ENCODE measurements at regions not wholly inside any gene's neighbourhood (a gene's known extent, or its start where the extent isn't known, plus 50 kb on each side); places are given as distances from the start of the nearest gene placed in this dataset.

DNA sequence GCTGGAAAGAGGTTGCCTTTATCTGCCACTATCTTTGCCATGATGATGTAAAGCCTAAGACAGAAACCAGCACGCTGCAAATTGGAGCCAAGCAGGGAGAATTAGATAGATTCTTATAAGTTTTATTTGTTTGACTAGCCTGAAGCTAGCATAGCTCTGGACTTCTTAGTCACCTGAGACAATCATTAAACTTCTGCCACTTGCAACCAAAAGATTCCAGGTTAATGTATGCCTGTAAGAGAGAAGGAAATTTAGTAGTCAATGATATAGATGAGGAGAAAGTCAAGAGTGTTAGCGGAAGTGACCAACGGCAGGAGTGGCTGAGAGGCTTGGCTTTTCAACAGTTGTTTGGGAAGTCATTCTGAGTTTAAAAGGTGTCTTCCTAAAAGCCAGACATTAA lies 1106.6 kb downstream of the VRK1 start:
- BruUV-seq (replicated peaks): no TSS peak
- DNase-seq (ENCODE audit: low read depth, low spot score): no peak
- dilution Hi-C loops (cut with MboI; ENCODE audit: extremely low pct_ligation_motif_present, low sequenced_read_pairs) (no loop called here), intact Hi-C loops (cut with micrococcal nuclease) (no loop called here)
- no peaks in the 10 kb centered on the region for H3K27me3 ChIP-seq (ENCODE audit: control insufficient read depth in 2 of 2, insufficient read depth in 2 of 2, low read length in 2 of 2)
- no peak overlapping the region for H3K4me3 ChIP-seq (replicated peaks in 1 of 3; ENCODE audit: insufficient read depth in 1 of 3, low read depth in 1 of 3, low read length in 3 of 3)
- H3K27ac ChIP-seq (ENCODE audit: insufficient read depth, low read depth, low read length): no peak overlapping the region
- no peak overlapping the region for H3K9ac ChIP-seq (replicated peaks; ENCODE audit: extremely low read depth, insufficient read depth, low read length)
- ChIA-PET POLR2A (no interaction called here), CTCF (no interaction called here)
- H3K79me2 ChIP-seq (ENCODE audit: control insufficient read depth, insufficient read depth, low read length): no peaks in the 10 kb centered on the region
- no peaks in the 10 kb centered on the region for H3K4me1 ChIP-seq (ENCODE audit: control insufficient read depth, extremely low read depth, insufficient read depth, low read length)
- no peaks in the 10 kb centered on the region for H3K36me3 ChIP-seq (ENCODE audit: control insufficient read depth in 2 of 2, extremely low read depth in 1 of 2, insufficient read depth in 2 of 2, low read length in 2 of 2)
- no peak overlapping the region for H3K4me2 ChIP-seq (ENCODE audit: insufficient read depth, low read length)
- no peaks in the 10 kb centered on the region for H4K20me1 ChIP-seq (replicated peaks; ENCODE audit: control insufficient read depth, extremely low read depth, insufficient read depth, low read length)
- no peak for FAIRE-seq
- H3K9me1 ChIP-seq (replicated peaks; ENCODE audit: control insufficient read depth, extremely low read depth, insufficient read depth, low read length): no peaks in the 10 kb centered on the region
- peaks cover 5% of the 10 kb centered on the region for H3K9me3 ChIP-seq (replicated peaks; ENCODE audit: control insufficient read depth, insufficient read depth, low read length)
- TF ChIP-seq MYC (IDR thresholded peaks at IDR 0.05; ENCODE audit: low read depth, low read length) (no peak), POLR2AphosphoS5 (IDR thresholded peaks at IDR 0.05; ENCODE audit: insufficient read depth, low read depth, low read length) (no peak)
- no peak overlapping the region for H2AFZ ChIP-seq (ENCODE audit: low read depth, low read length)

DNA sequence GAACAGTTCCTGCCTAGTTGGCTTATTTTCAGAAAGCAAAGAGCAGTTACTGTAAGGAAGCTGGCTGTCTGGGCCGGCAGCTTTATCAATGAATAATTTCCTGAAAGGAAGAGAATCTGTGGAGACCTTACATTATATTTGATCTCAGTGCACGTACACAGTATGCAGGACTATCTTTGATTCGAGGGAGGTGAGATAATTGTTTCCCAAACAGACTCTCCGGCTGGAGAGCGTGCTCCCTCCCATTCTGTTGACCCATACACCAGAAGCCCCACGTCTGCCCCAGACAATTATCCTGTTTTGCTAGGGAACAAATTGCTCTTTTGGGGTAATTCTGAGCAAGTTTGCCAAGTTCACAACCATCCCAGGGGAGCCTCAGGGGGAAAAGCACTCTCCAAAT lies 1115.0 kb downstream of the VRK1 start:
- no peak overlapping the region for H3K27ac ChIP-seq (ENCODE audit: insufficient read depth, low read depth, low read length)
- no peaks in the 10 kb centered on the region for H3K79me2 ChIP-seq (ENCODE audit: control insufficient read depth, insufficient read depth, low read length)
- ChIA-PET CTCF (no interaction called here), POLR2A (no interaction called here)
- TF ChIP-seq POLR2A (IDR thresholded peaks at IDR 0.05; ENCODE audit: low read depth, low read length): no peak
- H3K36me3 ChIP-seq (ENCODE audit: control insufficient read depth in 2 of 2, extremely low read depth in 1 of 2, insufficient read depth in 2 of 2, low read length in 2 of 2): no peaks in the 10 kb centered on the region
- no peak overlapping the region for H3K9ac ChIP-seq (replicated peaks; ENCODE audit: extremely low read depth, insufficient read depth, low read length)
- intact Hi-C loops (cut with micrococcal nuclease): no loop called here
- no peak overlapping the region for H3K4me2 ChIP-seq (ENCODE audit: insufficient read depth, low read length)
- BruUV-seq (replicated peaks): no TSS peak
- H3K4me3 ChIP-seq (replicated peaks in 1 of 3; ENCODE audit: insufficient read depth in 1 of 3, low read depth in 1 of 3, low read length in 3 of 3): no peak overlapping the region
- no peak overlapping the region for H2AFZ ChIP-seq (ENCODE audit: low read depth, low read length)
- DNase-seq (ENCODE audit: low read depth, low spot score): no peak
- peaks cover 5% of the 10 kb centered on the region for H3K9me3 ChIP-seq (replicated peaks; ENCODE audit: control insufficient read depth, insufficient read depth, low read length)
- dilution Hi-C loops (cut with MboI; ENCODE audit: extremely low pct_ligation_motif_present, low sequenced_read_pairs): no loop called here
- no peaks in the 10 kb centered on the region for H3K4me1 ChIP-seq (ENCODE audit: control insufficient read depth, extremely low read depth, insufficient read depth, low read length)
- H4K20me1 ChIP-seq (replicated peaks; ENCODE audit: control insufficient read depth, extremely low read depth, insufficient read depth, low read length): no peaks in the 10 kb centered on the region
- FAIRE-seq: no peak
- H3K9me1 ChIP-seq (replicated peaks; ENCODE audit: control insufficient read depth, extremely low read depth, insufficient read depth, low read length): no peaks in the 10 kb centered on the region
- H3K27me3 ChIP-seq (ENCODE audit: control insufficient read depth in 2 of 2, insufficient read depth in 2 of 2, low read length in 2 of 2): no peaks in the 10 kb centered on the region
